CD14-positive monocyte (primary cell): ENCODE measurements at regions not wholly inside any gene's neighbourhood (a gene's known extent, or its start where the extent isn't known, plus 50 kb on each side); places are given as distances from the start of the nearest gene placed in this dataset.

ENCODE experiments used
- DNase-seq, 3 donors: peaks; one replicate each; pipeline ENCODE4 v3.0.0-alpha.2; 2011 to 2022
- H2AFZ ChIP-seq: 2 replicates; pipeline ENCODE4 v1.6.0; 2012; ENCODE audit warnings: mild to moderate bottlenecking, low read depth, low read length, inconsistent platforms; ENCODE audit not compliant: insufficient read depth, poor library complexity, severe bottlenecking
- H3K27ac ChIP-seq, 2 donors: 1 replicate in 1 of 2; 2 replicates in 1 of 2; pipeline ENCODE4 v1.5.1; 2012 to 2013; ENCODE audit warnings: low read length in 2 of 2, control low read depth in 1 of 2, inconsistent platforms in 1 of 2, low read depth in 1 of 2, mild to moderate bottlenecking in 1 of 2
- H3K27me3 ChIP-seq, 2 donors: one replicate each; pipeline versions ENCODE4 v1.6.0 to v1.6.1; 2011 to 2013; ENCODE audit warnings: low read length in 2 of 2; ENCODE audit not compliant: control insufficient read depth in 2 of 2, insufficient read depth in 2 of 2
- H3K36me3 ChIP-seq, 2 donors: replicated peaks in 1 of 2; 1 replicate in 1 of 2; 2 replicates in 1 of 2; pipeline versions ENCODE4 v1.5.1 to v1.6.1; 2012 to 2013; ENCODE audit warnings: low read length in 2 of 2, control low read depth in 1 of 2, inconsistent platforms in 1 of 2, mild to moderate bottlenecking in 1 of 2; ENCODE audit not compliant: insufficient read depth in 2 of 2, control insufficient read depth in 1 of 2
- H3K4me1 ChIP-seq, 2 donors: 1 replicate in 1 of 2; 2 replicates in 1 of 2; pipeline versions ENCODE4 v1.5.1 to v1.6.1; 2012 to 2013; ENCODE audit warnings: low read length in 2 of 2, control low read depth in 1 of 2, inconsistent platforms in 1 of 2, mild to moderate bottlenecking in 1 of 2, moderate library complexity in 1 of 2; ENCODE audit not compliant: insufficient read depth in 2 of 2, control insufficient read depth in 1 of 2
- H3K4me2 ChIP-seq: replicated peaks from 2 replicates; pipeline ENCODE3; 2012; ENCODE audit warnings: low read length, moderate library complexity, mild to moderate bottlenecking; ENCODE audit not compliant: poor library complexity, severe bottlenecking; ENCODE audit errors: extremely low read depth
- H3K4me3 ChIP-seq, 3 experiments: fragments of 200-600 bp in 1 of 3; sonication (generic) in 1 of 3; replicated peaks in 1 of 3; 1 replicate in 2 of 3; 2 replicates in 1 of 3; pipeline ENCODE4 v1.5.1; 2011 to 2013; ENCODE audit warnings: low read length in 3 of 3, mild to moderate bottlenecking in 3 of 3, control low read depth in 2 of 3, low read depth in 2 of 3, inconsistent platforms in 1 of 3, moderate library complexity in 1 of 3
- H3K79me2 ChIP-seq: 2 replicates; pipeline ENCODE4 v1.6.0; 2012; ENCODE audit warnings: mild to moderate bottlenecking, control low read depth, inconsistent platforms, low read length, moderate library complexity; ENCODE audit not compliant: insufficient read depth
- H3K9ac ChIP-seq: 2 replicates; pipeline ENCODE4 v1.6.0; 2017; ENCODE audit warnings: low read length, mild to moderate bottlenecking; ENCODE audit not compliant: insufficient read depth, poor library complexity, severe bottlenecking
- H3K9me3 ChIP-seq, 2 donors: replicated peaks in 1 of 2; 1 replicate in 1 of 2; 2 replicates in 1 of 2; pipeline versions ENCODE4 v1.5.1 to v1.6.1; 2012 to 2013; ENCODE audit warnings: low read length in 2 of 2, control low read depth in 1 of 2; ENCODE audit not compliant: control insufficient read depth in 1 of 2, insufficient read depth in 1 of 2
- H4K20me1 ChIP-seq: 2 replicates; pipeline ENCODE4 v1.6.0; 2012; ENCODE audit warnings: mild to moderate bottlenecking, low read length, control low read depth, moderate library complexity; ENCODE audit not compliant: insufficient read depth
- H3K27ac Mint-ChIP-seq, 7 donors: one replicate each; pipeline ENCODE4 v1.8.0; 2020; ENCODE audit warnings: mild to moderate bottlenecking in 7 of 7, mixed read lengths in 7 of 7, moderate library complexity in 6 of 7, inconsistent platforms in 2 of 7
- H3K27me3 Mint-ChIP-seq, 3 donors: one replicate each; pipeline ENCODE4 v1.8.0; 2021 to 2022; ENCODE audit warnings: low read depth in 3 of 3, mild to moderate bottlenecking in 3 of 3, mixed read lengths in 3 of 3, moderate library complexity in 3 of 3, inconsistent platforms in 1 of 3
- H3K36me3 Mint-ChIP-seq, 2 donors: one replicate each; pipeline ENCODE4 v1.8.0; 2020; ENCODE audit warnings: mixed read lengths in 2 of 2, inconsistent platforms in 1 of 2, mild to moderate bottlenecking in 1 of 2
- H3K4me1 Mint-ChIP-seq: one replicate; pipeline ENCODE4 v1.8.0; 2020; ENCODE audit warnings: mild to moderate bottlenecking, mixed read lengths
- H3K4me3 Mint-ChIP-seq, 2 donors: one replicate each; pipeline ENCODE4 v1.8.0; 2020; ENCODE audit warnings: mild to moderate bottlenecking in 2 of 2, mixed read lengths in 2 of 2, moderate library complexity in 1 of 2
- H3K9me3 Mint-ChIP-seq, 7 donors: one replicate each; pipeline ENCODE4 v1.8.0; 2020 to 2022; ENCODE audit warnings: mixed read lengths in 7 of 7, mild to moderate bottlenecking in 6 of 7, moderate library complexity in 6 of 7, inconsistent platforms in 2 of 7
- CTCF ChIP-seq: fragments of 200-600 bp; IDR thresholded peaks from one replicate; pipeline ENCODE4 v1.8.0; 2022; ENCODE audit warnings: antibody characterized with exemption, mild to moderate bottlenecking
- WGBS: methylation state at CpG from one replicate; pipeline ENCODE4 v1.1.5; 2013; ENCODE audit warnings: missing lambda C conversion rate; ENCODE audit not compliant: insufficient coverage; 5-methylcytosine and 5-hydroxymethylcytosine counted together
- intact Hi-C, 2 donors: fragments of 100-400 bp; cut with micrococcal nuclease; formaldehyde crosslinking; loops; one replicate each; pipeline versions ENCODE4 v1.15.0 to v1.15.1; 2023

GRCh38 chr6:168791917-168792316 lies 350.9 kb downstream of the SMOC2 start:
- Mint-ChIP-seq H3K27ac (no peak overlapping the region), H3K36me3 (no peaks in the 10 kb centered on the region), H3K27me3 (no peaks in the 10 kb centered on the region), H3K9me3 (peaks cover 7 to 39% (median 19%) of the 10 kb centered on the region in 7 donors), H3K4me1 (no peaks in the 10 kb centered on the region), H3K4me3 (no peak overlapping the region)
- Histone ChIP-seq H3K9ac (no peak overlapping the region), H2AFZ (no peak overlapping the region), H4K20me1 (no peaks in the 10 kb centered on the region), H3K4me2 (no peak overlapping the region), H3K9me3 (peaks cover 20 to 55% of the 10 kb centered on the region in 2 donors), H3K27ac (no peak overlapping the region), H3K79me2 (no peaks in the 10 kb centered on the region), H3K36me3 (no peaks in the 10 kb centered on the region), H3K4me1 (no peaks in the 10 kb centered on the region), H3K27me3 (no peaks in the 10 kb centered on the region), H3K4me3 (no peak overlapping the region)
- no peak for TF ChIP-seq CTCF
- DNase-seq: no peak
- intact Hi-C loops: no loop called here
- 94% methylated on average over 3 of the region's 4 CpGs for WGBS

GRCh38 chr6:168789699-168790098 lies 348.7 kb downstream of the SMOC2 start:
- WGBS: 84% methylated on average over 8 of the region's 10 CpGs
- no peaks in the 10 kb centered on the region for H3K27me3 Mint-ChIP-seq
- H3K4me1 Mint-ChIP-seq: no peaks in the 10 kb centered on the region
- no peaks in the 10 kb centered on the region for H3K27me3 ChIP-seq
- H3K4me3 ChIP-seq: no peak overlapping the region
- H3K4me2 ChIP-seq: no peak overlapping the region
- no peak overlapping the region for H3K27ac Mint-ChIP-seq
- no peaks in the 10 kb centered on the region for H3K36me3 ChIP-seq
- no peak for DNase-seq
- peaks cover 11 to 39% of the 10 kb centered on the region in 2 donors for H3K9me3 ChIP-seq
- intact Hi-C loops: no loop called here
- H3K27ac ChIP-seq: no peak overlapping the region
- no peaks in the 10 kb centered on the region for H4K20me1 ChIP-seq
- no peak overlapping the region for H2AFZ ChIP-seq
- peaks cover 3 to 26% (median 14%) of the 10 kb centered on the region in 7 donors for H3K9me3 Mint-ChIP-seq
- no peaks in the 10 kb centered on the region for H3K36me3 Mint-ChIP-seq
- no peaks in the 10 kb centered on the region for H3K79me2 ChIP-seq
- H3K4me3 Mint-ChIP-seq: no peak overlapping the region
- TF ChIP-seq CTCF: no peak
- no peaks in the 10 kb centered on the region for H3K4me1 ChIP-seq
- no peak overlapping the region for H3K9ac ChIP-seq
